GM06990 (cell line): ENCODE measurements at regions not wholly inside any gene's neighbourhood (a gene's known extent, or its start where the extent isn't known, plus 50 kb on each side); places are given as distances from the start of the nearest gene placed in this dataset.
A peak's percentile ranks its signal among the peaks of the same experiment; 100 is the strongest.
"Not testable (repeated sequence)": the region's sequence is repeated elsewhere in the genome, so short reads cannot be mapped to it uniquely, and the experiment has no call there.

Experiments
- DNase-seq: peaks from one replicate; pipeline ENCODE4 v3.0.0-alpha.2; 2011; ENCODE audit not compliant: insufficient read length; ENCODE audit errors: extremely low read depth
- H3K27me3 ChIP-seq: replicated peaks from 2 replicates; pipeline ENCODE4 v1.6.0; 2011; ENCODE audit warnings: low read length; ENCODE audit not compliant: control insufficient read depth, insufficient read depth
- H3K36me3 ChIP-seq: 2 replicates; pipeline ENCODE4 v1.5.1; 2011; ENCODE audit warnings: low read length; ENCODE audit not compliant: control insufficient read depth, insufficient read depth
- H3K4me3 ChIP-seq: replicated peaks from 2 replicates; pipeline ENCODE4 v1.5.1; 2011; ENCODE audit warnings: low read depth, mild to moderate bottlenecking, control low read depth, low read length
- TF ChIP-seq, protein P1 (sequence below): IDR thresholded peaks from 2 replicates; pipeline ENCODE4 v1.5.1; 2011; ENCODE audit warnings: low read length, control low read depth, mild to moderate bottlenecking, inconsistent platforms; ENCODE audit not compliant: insufficient read depth, poor library complexity, severe bottlenecking

- not testable (repeated sequence) for DNase-seq, H3K36me3 ChIP-seq, H3K4me3 ChIP-seq, H3K27me3 ChIP-seq
- TF ChIP-seq, protein P1, sequence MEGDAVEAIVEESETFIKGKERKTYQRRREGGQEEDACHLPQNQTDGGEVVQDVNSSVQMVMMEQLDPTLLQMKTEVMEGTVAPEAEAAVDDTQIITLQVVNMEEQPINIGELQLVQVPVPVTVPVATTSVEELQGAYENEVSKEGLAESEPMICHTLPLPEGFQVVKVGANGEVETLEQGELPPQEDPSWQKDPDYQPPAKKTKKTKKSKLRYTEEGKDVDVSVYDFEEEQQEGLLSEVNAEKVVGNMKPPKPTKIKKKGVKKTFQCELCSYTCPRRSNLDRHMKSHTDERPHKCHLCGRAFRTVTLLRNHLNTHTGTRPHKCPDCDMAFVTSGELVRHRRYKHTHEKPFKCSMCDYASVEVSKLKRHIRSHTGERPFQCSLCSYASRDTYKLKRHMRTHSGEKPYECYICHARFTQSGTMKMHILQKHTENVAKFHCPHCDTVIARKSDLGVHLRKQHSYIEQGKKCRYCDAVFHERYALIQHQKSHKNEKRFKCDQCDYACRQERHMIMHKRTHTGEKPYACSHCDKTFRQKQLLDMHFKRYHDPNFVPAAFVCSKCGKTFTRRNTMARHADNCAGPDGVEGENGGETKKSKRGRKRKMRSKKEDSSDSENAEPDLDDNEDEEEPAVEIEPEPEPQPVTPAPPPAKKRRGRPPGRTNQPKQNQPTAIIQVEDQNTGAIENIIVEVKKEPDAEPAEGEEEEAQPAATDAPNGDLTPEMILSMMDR = peak; percentile 2
These were observed 147.2 kb upstream of the POMZP3 start for GRCh38 chr7:76774279-76774678.

DNA sequence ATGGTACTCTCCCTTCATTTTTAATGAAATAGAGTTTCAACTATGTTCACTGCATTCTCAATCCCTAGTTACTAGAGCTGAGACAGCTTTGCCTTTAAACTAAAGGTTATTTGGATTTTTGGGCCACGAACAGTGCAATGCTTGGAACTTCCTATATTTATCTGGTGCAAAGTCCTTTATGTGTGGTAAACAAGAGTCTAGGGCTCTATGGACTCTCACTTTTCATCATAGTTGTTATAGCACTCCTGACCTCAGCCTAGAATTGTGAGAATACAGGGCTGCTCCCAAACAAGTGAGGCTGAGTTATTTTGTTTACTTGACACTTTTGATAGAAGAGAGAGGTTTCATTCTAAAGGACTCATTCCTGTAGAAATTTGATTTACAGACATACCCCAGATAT is 144.9 kb upstream of the POMZP3 start:
- not testable (repeated sequence) for H3K36me3 ChIP-seq, DNase-seq, H3K27me3 ChIP-seq, H3K4me3 ChIP-seq

DNA sequence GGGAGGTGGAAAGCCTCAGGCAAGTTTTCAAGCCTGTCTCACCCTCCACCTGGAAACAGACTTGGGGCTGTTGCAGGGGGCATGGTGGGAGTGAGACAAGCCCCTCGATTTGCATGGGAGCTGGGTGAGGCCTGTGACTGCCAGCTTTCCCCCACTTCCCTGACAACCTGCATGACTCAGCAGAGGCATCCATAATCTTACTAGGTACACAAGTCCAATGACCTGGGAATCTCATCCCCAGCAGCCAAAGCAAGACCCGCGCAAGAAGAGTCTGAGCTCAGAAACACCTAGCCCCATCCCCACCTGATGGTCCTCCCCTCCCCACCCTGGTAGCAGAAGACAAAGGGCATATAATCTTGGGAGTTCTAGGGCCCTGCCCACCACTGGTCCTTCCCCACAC is 136.9 kb upstream of the POMZP3 start:
- not testable (repeated sequence) for H3K27me3 ChIP-seq, DNase-seq, H3K4me3 ChIP-seq, H3K36me3 ChIP-seq

GRCh38 chr7:76760546-76761220 is 133.6 kb upstream of the POMZP3 start:
- DNase-seq, H3K4me3 ChIP-seq, H3K36me3 ChIP-seq, H3K27me3 ChIP-seq: not testable (repeated sequence)

GRCh38 chr7:76739538-76739937 is 112.5 kb upstream of the POMZP3 start:
- DNase-seq, H3K27me3 ChIP-seq, H3K4me3 ChIP-seq, H3K36me3 ChIP-seq: not testable (repeated sequence)

DNA sequence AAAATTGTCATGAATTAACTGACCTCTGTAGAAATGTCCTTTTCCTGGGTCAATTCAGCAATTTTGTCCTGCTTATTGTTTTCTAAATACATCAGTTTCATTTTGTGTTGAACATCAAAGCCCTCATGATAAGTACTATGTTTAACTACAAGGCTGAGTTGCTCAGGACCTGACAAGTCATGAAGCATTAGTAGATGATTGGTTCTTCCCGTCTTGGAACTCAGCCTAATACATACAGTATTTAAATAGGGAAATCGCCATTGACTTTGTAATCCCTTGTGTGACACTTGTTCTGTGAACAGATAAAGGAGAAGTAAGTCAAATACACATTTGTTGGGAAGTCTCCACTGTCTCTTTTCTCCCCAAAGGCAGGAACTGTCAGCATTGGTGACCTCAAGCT is 109.6 kb upstream of the POMZP3 start:
- not testable (repeated sequence) for H3K4me3 ChIP-seq, DNase-seq, H3K36me3 ChIP-seq, H3K27me3 ChIP-seq

DNA sequence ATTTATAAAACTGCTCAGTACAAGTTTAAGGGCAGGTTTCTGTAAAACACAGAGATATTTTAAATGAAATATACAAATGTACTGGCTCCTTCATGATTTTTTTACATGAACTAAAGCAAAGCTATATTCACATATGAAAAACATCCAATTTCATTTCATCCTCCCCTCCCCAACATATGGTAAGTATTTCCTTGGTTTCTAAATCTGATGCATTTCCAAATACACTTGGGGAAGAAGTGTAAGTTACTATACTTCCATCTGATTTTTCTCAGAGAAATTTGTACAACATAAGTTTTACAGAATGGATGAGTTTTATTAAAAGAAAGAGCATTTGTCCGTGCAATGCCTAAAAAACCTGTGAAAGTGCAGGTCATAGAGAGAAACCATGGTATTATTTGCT is 109.0 kb upstream of the POMZP3 start:
- not testable (repeated sequence) for H3K4me3 ChIP-seq, H3K36me3 ChIP-seq, H3K27me3 ChIP-seq, DNase-seq

- not testable (repeated sequence) for DNase-seq, H3K4me3 ChIP-seq, H3K27me3 ChIP-seq, H3K36me3 ChIP-seq
These were observed 108.6 kb upstream of the POMZP3 start for GRCh38 chr7:76735668-76736067.

DNA sequence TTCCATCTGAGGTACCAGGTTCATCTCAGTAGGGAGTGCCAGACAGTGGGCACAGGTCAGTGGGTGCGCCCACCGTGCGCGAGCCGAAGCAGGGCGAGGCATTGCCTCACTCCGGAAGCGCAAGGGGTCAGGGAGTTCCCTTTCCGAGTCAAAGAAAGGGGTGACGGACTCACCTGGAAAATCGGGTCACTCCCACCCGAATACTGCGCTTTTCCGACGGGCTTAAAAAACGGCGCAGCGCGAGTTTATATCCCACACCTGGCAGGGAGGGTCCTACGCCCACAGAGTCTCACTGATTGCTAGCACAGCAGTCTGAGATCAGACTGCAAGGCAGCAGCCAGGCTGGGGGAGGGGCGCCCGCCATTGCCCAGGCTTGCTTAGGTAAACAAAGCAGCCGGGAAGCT is 101.5 kb upstream of the POMZP3 start:
- H3K4me3 ChIP-seq, DNase-seq: not testable (repeated sequence)

GRCh38 chr7:76723928-76724327 is 96.8 kb upstream of the POMZP3 start:
- H3K4me3 ChIP-seq, DNase-seq, H3K36me3 ChIP-seq, H3K27me3 ChIP-seq: not testable (repeated sequence)

More for the DNA sequence above, 101.5 kb upstream of the POMZP3 start:
- not testable (repeated sequence) for H3K36me3 ChIP-seq, H3K27me3 ChIP-seq

GRCh38 chr7:76716551-76716950 is 89.5 kb upstream of the POMZP3 start:
- H3K4me3 ChIP-seq, DNase-seq, H3K27me3 ChIP-seq, H3K36me3 ChIP-seq: not testable (repeated sequence)

GRCh38 chr7:76712926-76713325 is 85.8 kb upstream of the POMZP3 start:
- not testable (repeated sequence) for DNase-seq, H3K4me3 ChIP-seq, H3K27me3 ChIP-seq, H3K36me3 ChIP-seq

- not testable (repeated sequence) for H3K27me3 ChIP-seq, H3K4me3 ChIP-seq, DNase-seq, H3K36me3 ChIP-seq
These were observed 84.6 kb upstream of the POMZP3 start for GRCh38 chr7:76711648-76712047.

GRCh38 chr7:76709703-76710102 is 82.6 kb upstream of the POMZP3 start:
- not testable (repeated sequence) for H3K27me3 ChIP-seq, DNase-seq, H3K36me3 ChIP-seq, H3K4me3 ChIP-seq
